Aorta (tissue), 5 donors: ENCODE measurements at regions not wholly inside any gene's neighbourhood (a gene's known extent, or its start where the extent isn't known, plus 50 kb on each side); places are given as distances from the start of the nearest gene placed in this dataset.
A peak's percentile ranks its signal among the peaks of the same experiment; 100 is the strongest.

ENCODE experiments used
- ATAC-seq: fragments of 200-7000 bp; cut with Tn5 transposase; one replicate; pipeline ENCODE4 v1.9.1; 2022; ENCODE audit warnings: moderate library complexity; ENCODE audit not compliant: low FRiP score
- DNase-seq, 2 donors: peaks; one replicate each; pipeline ENCODE4 v3.0.0-alpha.2; 2020
- H3K27ac ChIP-seq, 2 donors: one replicate each; pipeline ENCODE4 v1.5.1; 2013; ENCODE audit warnings: low read length in 2 of 2, mild to moderate bottlenecking in 2 of 2, moderate library complexity in 2 of 2, control low read depth in 1 of 2, inconsistent platforms in 1 of 2, low read depth in 1 of 2
- H3K27me3 ChIP-seq, 2 donors: one replicate each; pipeline ENCODE4 v1.6.1; 2013; ENCODE audit warnings: control low read depth in 1 of 2, low read length in 1 of 2, mild to moderate bottlenecking in 1 of 2, moderate library complexity in 1 of 2; ENCODE audit not compliant: insufficient read depth in 2 of 2, control insufficient read depth in 1 of 2
- H3K36me3 ChIP-seq, 2 donors: one replicate each; pipeline ENCODE4 v1.6.1; 2013; ENCODE audit warnings: control low read depth in 1 of 2, low read length in 1 of 2, mild to moderate bottlenecking in 1 of 2; ENCODE audit not compliant: insufficient read depth in 2 of 2, control insufficient read depth in 1 of 2
- H3K4me1 ChIP-seq, 2 donors: one replicate each; pipeline ENCODE4 v1.6.1; 2013; ENCODE audit warnings: low read length in 2 of 2, control low read depth in 1 of 2, mild to moderate bottlenecking in 1 of 2, moderate library complexity in 1 of 2; ENCODE audit not compliant: insufficient read depth in 2 of 2, control insufficient read depth in 1 of 2
- H3K4me3 ChIP-seq, 2 donors: one replicate each; pipeline ENCODE4 v1.5.1; 2013; ENCODE audit warnings: low read length in 2 of 2, control low read depth in 1 of 2, mild to moderate bottlenecking in 1 of 2
- H3K9me3 ChIP-seq: one replicate; pipeline ENCODE4 v1.6.1; 2013; ENCODE audit warnings: mild to moderate bottlenecking, low read length; ENCODE audit not compliant: control insufficient read depth
- WGBS, 2 donors: extraction: QIAGEN DNeasy Blood & Tissue Kit; methylation state at CpG; one replicate each; pipeline ENCODE4 v1.1.7; 2013; 5-methylcytosine and 5-hydroxymethylcytosine counted together
- intact Hi-C, 2 donors: fragments of 100-400 bp; cut with DNase I; formaldehyde crosslinking; loops; one replicate each; pipeline versions ENCODE4 v1.14.2 to v1.15.0; 2022
- donor health status: healthy with polysubstance abuse.
- donor health status: Bipolar disorder and iron deficiency.
- donor health status: DM: no; HTN: no; CAD: no.
- donor health status: DM: no; HTN: no; CAD: no.
- donor health status: DM: yes; HTN: yes; CAD: no.

- Histone ChIP-seq H3K36me3 (no peaks in the 10 kb centered on the region), H3K4me3 (no peak overlapping the region), H3K4me1 (no peaks in the 10 kb centered on the region), H3K27me3 (no peaks in the 10 kb centered on the region), H3K9me3 (no peaks in the 10 kb centered on the region), H3K27ac (no peak overlapping the region)
- intact Hi-C loops: no loop called here
- 86 to 91% methylated on average over 9 of the region's 9 CpGs for WGBS, 2 donors
- no peak for ATAC-seq
- DNase-seq: no peak
Measured at GRCh38 chr12:60173224-60174170, 577.7 kb downstream of the SLC16A7 start.

GRCh38 chr12:60174476-60174875 is 578.6 kb downstream of the SLC16A7 start:
- Histone ChIP-seq H3K4me1 (no peaks in the 10 kb centered on the region), H3K4me3 (no peak overlapping the region), H3K9me3 (no peaks in the 10 kb centered on the region), H3K36me3 (no peaks in the 10 kb centered on the region), H3K27me3 (no peaks in the 10 kb centered on the region), H3K27ac (no peak overlapping the region)
- no peak for ATAC-seq
- no peak for DNase-seq
- intact Hi-C loops: no loop called here

GRCh38 chr12:60174941-60175340 is 579.1 kb downstream of the SLC16A7 start:
- ATAC-seq: no peak
- 0 to 3% methylated on average over 1 of the region's 1 CpG for WGBS, 2 donors
- Histone ChIP-seq H3K9me3 (no peaks in the 10 kb centered on the region), H3K36me3 (no peaks in the 10 kb centered on the region), H3K4me3 (no peak overlapping the region), H3K27ac (no peak overlapping the region), H3K4me1 (no peaks in the 10 kb centered on the region), H3K27me3 (no peaks in the 10 kb centered on the region)
- intact Hi-C loops: no loop called here
- no peak for DNase-seq

- H3K4me3 ChIP-seq: no peak overlapping the region
- intact Hi-C loops: no loop called here
- no peaks in the 10 kb centered on the region for H3K36me3 ChIP-seq
- H3K27ac ChIP-seq: no peak overlapping the region
- no peaks in the 10 kb centered on the region for H3K4me1 ChIP-seq
- no peaks in the 10 kb centered on the region for H3K9me3 ChIP-seq
- WGBS, 2 donors: 87 to 88% methylated on average over 6 of the region's 6 CpGs
- H3K27me3 ChIP-seq: no peaks in the 10 kb centered on the region
- no peak for DNase-seq
- ATAC-seq: no peak
Measured at GRCh38 chr12:60176891-60177290, 581.1 kb downstream of the SLC16A7 start.

GRCh38 chr12:60180298-60180697 is 584.5 kb downstream of the SLC16A7 start:
- WGBS, 2 donors: 91 to 93% methylated on average over 2 of the region's 2 CpGs
- Histone ChIP-seq H3K9me3 (no peaks in the 10 kb centered on the region), H3K4me3 (no peak overlapping the region), H3K27ac (no peak overlapping the region), H3K4me1 (no peaks in the 10 kb centered on the region), H3K27me3 (no peaks in the 10 kb centered on the region), H3K36me3 (no peaks in the 10 kb centered on the region)
- DNase-seq (no peak), ATAC-seq (peak; percentile 44)
- intact Hi-C loops: no loop called here

- no peaks in the 10 kb centered on the region for H3K27me3 ChIP-seq
- H3K27ac ChIP-seq: no peak overlapping the region
- H3K4me3 ChIP-seq: no peak overlapping the region
- no peaks in the 10 kb centered on the region for H3K36me3 ChIP-seq
- no peak for DNase-seq
- intact Hi-C loops: no loop called here
- no peaks in the 10 kb centered on the region for H3K9me3 ChIP-seq
- no peak for ATAC-seq
- no peaks in the 10 kb centered on the region for H3K4me1 ChIP-seq
- WGBS, 2 donors: 64 to 67% methylated on average over 1 of the region's 1 CpG
Measured at GRCh38 chr12:60182354-60182753, 586.5 kb downstream of the SLC16A7 start.

GRCh38 chr12:60184096-60184495 is 588.3 kb downstream of the SLC16A7 start:
- no peaks in the 10 kb centered on the region for H3K9me3 ChIP-seq
- 95% methylated on average over 1 of the region's 1 CpG for WGBS, 2 donors
- no peaks in the 10 kb centered on the region for H3K36me3 ChIP-seq
- intact Hi-C loops: no loop called here
- H3K4me1 ChIP-seq: no peaks in the 10 kb centered on the region
- DNase-seq: no peak
- H3K4me3 ChIP-seq: no peak overlapping the region
- no peak for ATAC-seq
- H3K27ac ChIP-seq: no peak overlapping the region
- H3K27me3 ChIP-seq: no peaks in the 10 kb centered on the region

GRCh38 chr12:60185060-60185459 is 589.2 kb downstream of the SLC16A7 start:
- Histone ChIP-seq H3K4me3 (no peak overlapping the region), H3K4me1 (no peaks in the 10 kb centered on the region), H3K27me3 (no peaks in the 10 kb centered on the region), H3K27ac (no peak overlapping the region), H3K9me3 (no peaks in the 10 kb centered on the region), H3K36me3 (no peaks in the 10 kb centered on the region)
- intact Hi-C loops: no loop called here
- DNase-seq: no peak
- whole genome bisulfite sequencing, 2 donors: 84 to 85% methylated on average over 4 of the region's 4 CpGs
- no peak for ATAC-seq

- WGBS, 2 donors: 84 to 96% methylated on average over 1 of the region's 1 CpG
- Histone ChIP-seq H3K27me3 (no peaks in the 10 kb centered on the region), H3K9me3 (no peaks in the 10 kb centered on the region), H3K4me1 (no peaks in the 10 kb centered on the region), H3K4me3 (no peak overlapping the region), H3K36me3 (no peaks in the 10 kb centered on the region), H3K27ac (no peak overlapping the region)
- intact Hi-C loops: no loop called here
- no peak for DNase-seq
- ATAC-seq: no peak
Measured at GRCh38 chr12:60191271-60191670, 595.4 kb downstream of the SLC16A7 start.
